GM12865 (cell line): ENCODE measurements at regions not wholly inside any gene's neighbourhood (a gene's known extent, or its start where the extent isn't known, plus 50 kb on each side); places are given as distances from the start of the nearest gene placed in this dataset.

Source experiments
- DNase-seq: peaks from one replicate; pipeline ENCODE4 v3.0.0; 2010; ENCODE audit warnings: low read depth
- H3K4me3 ChIP-seq: 2 replicates; pipeline ENCODE4 v1.5.1; 2011; ENCODE audit warnings: mild to moderate bottlenecking, low read depth, low read length, control low read depth
- CTCF ChIP-seq: IDR thresholded peaks from 2 replicates; pipeline ENCODE4 v1.5.1; 2011; ENCODE audit warnings: low read length, control low read depth, low read depth, inconsistent platforms; ENCODE audit not compliant: insufficient read depth; ENCODE audit errors: missing control alignments

GRCh38 chr2:219876931-219877330 is 249.5 kb downstream of the SLC4A3 start:
- no peak for DNase-seq
- H3K4me3 ChIP-seq = no peak overlapping the region
- TF ChIP-seq CTCF = no peak

- DNase-seq = no peak
- no peak overlapping the region for H3K4me3 ChIP-seq
- TF ChIP-seq CTCF = no peak
Observed at GRCh38 chr2:219877728-219878127, 250.3 kb downstream of the SLC4A3 start.

- DNase-seq = no peak
- no peak for TF ChIP-seq CTCF
- no peak overlapping the region for H3K4me3 ChIP-seq
Observed at GRCh38 chr2:219878516-219878915, 251.1 kb downstream of the SLC4A3 start.

GRCh38 chr2:219881851-219882250 is 254.4 kb downstream of the SLC4A3 start:
- H3K4me3 ChIP-seq = no peak overlapping the region
- TF ChIP-seq CTCF = no peak
- no peak for DNase-seq

GRCh38 chr2:219886615-219887014 is 259.2 kb downstream of the SLC4A3 start:
- DNase-seq = no peak
- no peak overlapping the region for H3K4me3 ChIP-seq
- TF ChIP-seq CTCF = no peak

GRCh38 chr2:219887870-219888269 is 260.4 kb downstream of the SLC4A3 start:
- no peak for DNase-seq
- H3K4me3 ChIP-seq = no peak overlapping the region
- no peak for TF ChIP-seq CTCF

- no peak overlapping the region for H3K4me3 ChIP-seq
- TF ChIP-seq CTCF = no peak
- DNase-seq = no peak
Observed at GRCh38 chr2:219893541-219893940, 266.1 kb downstream of the SLC4A3 start.
